GM06990 (cell line): ENCODE measurements at regions not wholly inside any gene's neighbourhood (a gene's known extent, or its start where the extent isn't known, plus 50 kb on each side); places are given as distances from the start of the nearest gene placed in this dataset.
"Not testable (repeated sequence)": the region's sequence is repeated elsewhere in the genome, so short reads cannot be mapped to it uniquely, and the experiment has no call there.

ENCODE experiments used
- DNase-seq: peaks from one replicate; pipeline ENCODE4 v3.0.0-alpha.2; 2011; ENCODE audit not compliant: insufficient read length; ENCODE audit errors: extremely low read depth
- H3K27me3 ChIP-seq: replicated peaks from 2 replicates; pipeline ENCODE4 v1.6.0; 2011; ENCODE audit warnings: low read length; ENCODE audit not compliant: control insufficient read depth, insufficient read depth
- H3K36me3 ChIP-seq: 2 replicates; pipeline ENCODE4 v1.5.1; 2011; ENCODE audit warnings: low read length; ENCODE audit not compliant: control insufficient read depth, insufficient read depth
- H3K4me3 ChIP-seq: replicated peaks from 2 replicates; pipeline ENCODE4 v1.5.1; 2011; ENCODE audit warnings: low read depth, mild to moderate bottlenecking, control low read depth, low read length
- TF ChIP-seq, protein P1 (sequence below): IDR thresholded peaks from 2 replicates; pipeline ENCODE4 v1.5.1; 2011; ENCODE audit warnings: low read length, control low read depth, mild to moderate bottlenecking, inconsistent platforms; ENCODE audit not compliant: insufficient read depth, poor library complexity, severe bottlenecking

DNA sequence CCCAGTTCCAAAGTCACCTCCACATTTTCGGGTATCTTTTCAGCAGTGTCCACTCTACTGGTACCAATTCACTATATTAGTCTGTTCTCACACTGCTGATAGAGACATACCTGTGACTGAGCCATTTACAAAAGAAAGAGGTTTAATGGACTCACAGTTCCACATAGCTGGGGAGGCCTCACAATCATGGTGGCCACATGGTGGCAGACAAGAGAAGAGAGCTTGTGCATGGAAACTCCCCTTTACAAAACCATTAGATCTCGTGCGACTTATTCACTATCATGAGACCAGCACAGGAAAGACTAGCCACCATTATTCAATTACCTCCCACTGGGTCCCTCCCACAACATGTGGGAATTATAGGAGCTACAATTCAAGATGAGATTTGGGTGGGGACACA, 335.7 kb upstream of the SLC7A11 start:
- not testable (repeated sequence) for H3K27me3 ChIP-seq, DNase-seq, H3K36me3 ChIP-seq, H3K4me3 ChIP-seq
- TF ChIP-seq, protein P1, sequence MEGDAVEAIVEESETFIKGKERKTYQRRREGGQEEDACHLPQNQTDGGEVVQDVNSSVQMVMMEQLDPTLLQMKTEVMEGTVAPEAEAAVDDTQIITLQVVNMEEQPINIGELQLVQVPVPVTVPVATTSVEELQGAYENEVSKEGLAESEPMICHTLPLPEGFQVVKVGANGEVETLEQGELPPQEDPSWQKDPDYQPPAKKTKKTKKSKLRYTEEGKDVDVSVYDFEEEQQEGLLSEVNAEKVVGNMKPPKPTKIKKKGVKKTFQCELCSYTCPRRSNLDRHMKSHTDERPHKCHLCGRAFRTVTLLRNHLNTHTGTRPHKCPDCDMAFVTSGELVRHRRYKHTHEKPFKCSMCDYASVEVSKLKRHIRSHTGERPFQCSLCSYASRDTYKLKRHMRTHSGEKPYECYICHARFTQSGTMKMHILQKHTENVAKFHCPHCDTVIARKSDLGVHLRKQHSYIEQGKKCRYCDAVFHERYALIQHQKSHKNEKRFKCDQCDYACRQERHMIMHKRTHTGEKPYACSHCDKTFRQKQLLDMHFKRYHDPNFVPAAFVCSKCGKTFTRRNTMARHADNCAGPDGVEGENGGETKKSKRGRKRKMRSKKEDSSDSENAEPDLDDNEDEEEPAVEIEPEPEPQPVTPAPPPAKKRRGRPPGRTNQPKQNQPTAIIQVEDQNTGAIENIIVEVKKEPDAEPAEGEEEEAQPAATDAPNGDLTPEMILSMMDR = peak; percentile 29

DNA sequence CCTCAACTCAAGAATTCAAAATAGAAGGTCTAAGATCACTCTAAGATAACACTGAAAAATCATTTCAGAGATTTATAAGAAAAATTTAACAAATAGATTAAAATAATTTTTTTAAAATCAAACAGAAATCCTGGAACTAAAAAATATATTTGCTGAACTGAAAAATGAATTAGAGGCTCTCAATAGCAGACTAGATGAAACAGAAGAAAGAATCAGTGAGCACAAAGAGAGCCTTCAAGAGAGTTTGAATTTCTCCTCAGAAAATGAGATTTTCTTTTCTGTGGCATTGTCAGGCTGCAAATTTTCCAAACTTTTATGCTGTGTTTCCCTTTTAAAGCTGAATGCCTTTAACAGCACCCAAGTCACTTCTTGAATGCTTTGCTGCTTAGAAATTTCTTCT, 335.0 kb upstream of the SLC7A11 start:
- no peak for DNase-seq
- no peak overlapping the region for H3K4me3 ChIP-seq
- TF ChIP-seq, protein P1 = no peak
- H3K27me3 ChIP-seq = no peaks in the 10 kb centered on the region
- no peaks in the 10 kb centered on the region for H3K36me3 ChIP-seq

DNA sequence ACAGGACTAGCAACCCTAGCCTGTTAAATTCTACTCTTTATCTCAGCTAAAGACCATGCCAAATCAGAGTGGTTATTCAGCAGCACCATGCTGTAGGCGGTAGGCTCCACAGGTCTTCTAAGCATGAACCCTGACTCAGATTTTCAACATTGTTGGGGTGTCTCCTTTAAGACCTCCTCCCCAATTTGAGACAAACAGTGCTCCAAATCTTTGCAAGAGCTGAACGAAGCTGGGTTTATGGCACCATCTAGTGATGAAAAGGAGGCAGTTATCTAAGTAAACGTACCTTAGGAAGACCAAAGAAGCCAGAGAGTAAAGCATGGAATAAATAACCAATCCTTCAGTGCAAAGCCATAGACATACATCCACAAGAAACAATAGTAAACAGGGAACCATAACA, 334.5 kb upstream of the SLC7A11 start:
- H3K36me3 ChIP-seq = no peaks in the 10 kb centered on the region
- H3K27me3 ChIP-seq = no peaks in the 10 kb centered on the region
- no peak overlapping the region for H3K4me3 ChIP-seq
- TF ChIP-seq, protein P1 = peak; percentile 55
- no peak for DNase-seq

DNA sequence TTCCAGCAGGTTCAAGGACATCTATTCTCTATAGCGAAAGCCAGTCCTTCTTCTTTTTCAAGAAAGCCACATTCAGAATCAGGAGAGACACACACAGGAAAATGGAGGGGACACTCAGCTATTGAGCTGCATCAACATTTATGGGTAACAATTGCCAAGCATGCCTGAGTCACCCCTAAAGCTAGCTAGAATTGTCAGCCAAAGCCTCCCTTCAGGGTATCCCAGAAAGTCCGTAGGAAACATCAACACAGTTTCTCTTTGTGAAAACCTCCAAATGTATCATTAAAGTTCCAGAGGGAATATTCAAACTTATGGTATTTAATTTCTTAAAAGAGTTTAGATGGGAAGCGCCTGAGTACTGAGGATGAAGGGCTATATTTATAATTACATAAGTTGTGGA, 331.1 kb upstream of the SLC7A11 start:
- Histone ChIP-seq H3K27me3 (no peaks in the 10 kb centered on the region), H3K4me3 (no peak overlapping the region), H3K36me3 (no peaks in the 10 kb centered on the region)
- TF ChIP-seq, protein P1 = no peak
- DNase-seq = no peak

DNA sequence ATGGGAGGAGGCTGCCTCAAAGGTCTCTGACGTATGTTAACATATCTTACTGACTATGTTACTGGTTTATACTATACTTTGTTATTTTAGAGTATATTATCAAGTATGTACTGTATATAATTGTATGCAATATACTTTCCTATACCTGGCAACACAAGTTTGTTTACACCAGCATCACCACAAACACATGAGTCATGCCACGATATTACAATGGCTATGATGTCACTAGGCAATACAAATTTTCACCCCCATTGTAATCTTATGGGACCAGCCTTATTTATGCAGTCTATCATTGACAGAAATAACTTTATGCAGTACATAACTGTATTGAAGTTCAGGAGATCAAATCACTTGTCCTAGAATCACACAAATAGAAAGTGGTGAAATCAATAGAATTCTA, 329.9 kb upstream of the SLC7A11 start:
- TF ChIP-seq, protein P1 = no peak
- Histone ChIP-seq H3K27me3 (no peaks in the 10 kb centered on the region), H3K4me3 (no peak overlapping the region), H3K36me3 (no peaks in the 10 kb centered on the region)
- no peak for DNase-seq

DNA sequence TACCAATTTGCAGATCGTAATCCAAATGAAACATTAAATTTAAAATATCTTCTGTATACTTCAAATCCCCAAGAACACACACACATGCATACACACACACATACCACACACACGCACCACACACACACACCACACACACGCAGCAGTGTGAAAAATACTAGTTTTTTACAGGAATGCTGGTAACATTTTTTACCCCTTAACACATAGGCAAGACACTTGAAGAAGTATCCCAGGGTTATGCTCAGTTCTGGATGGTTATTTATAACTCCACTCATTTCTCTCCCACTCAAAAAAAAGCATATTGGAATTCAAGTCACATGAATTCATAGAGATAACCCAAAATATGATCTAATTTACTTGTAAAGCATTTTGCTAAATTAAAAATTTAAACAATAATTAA, 325.5 kb upstream of the SLC7A11 start:
- no peaks in the 10 kb centered on the region for H3K27me3 ChIP-seq
- H3K36me3 ChIP-seq = no peaks in the 10 kb centered on the region
- H3K4me3 ChIP-seq = no peak overlapping the region
- TF ChIP-seq, protein P1 = no peak
- DNase-seq = no peak
